HL-60 (cell line): ENCODE measurements at regions not wholly inside any gene's neighbourhood (a gene's known extent, or its start where the extent isn't known, plus 50 kb on each side); places are given as distances from the start of the nearest gene placed in this dataset.

Experiments used
- CTCF ChIP-seq: IDR thresholded peaks from one replicate; pipeline ENCODE4 v1.5.1; 2011; ENCODE audit warnings: low read length, control low read depth, inconsistent platforms; ENCODE audit not compliant: insufficient read depth
- GABPA ChIP-seq: IDR thresholded peaks from 2 replicates; pipeline ENCODE4 v1.6.1; 2012; ENCODE audit warnings: low read depth
- POLR2AphosphoS5 ChIP-seq: IDR thresholded peaks from 2 replicates; pipeline ENCODE4 v1.6.1; 2012; ENCODE audit warnings: low read depth
- REST ChIP-seq: IDR thresholded peaks from 2 replicates; pipeline ENCODE4 v1.6.1; 2012; ENCODE audit warnings: low read depth; ENCODE audit not compliant: insufficient replicate concordance
- SPI1 ChIP-seq: IDR thresholded peaks from 2 replicates; pipeline ENCODE4 v1.6.1; 2012; ENCODE audit warnings: low read depth, mild to moderate bottlenecking, borderline replicate concordance

GRCh38 chr22:34743110-34743751 lies 322.7 kb upstream of the ISX start:
- TF ChIP-seq CTCF, result no peak
- no peak for TF ChIP-seq REST
- no peak for TF ChIP-seq POLR2AphosphoS5
- no peak for TF ChIP-seq GABPA
- TF ChIP-seq SPI1, result no peak
